GM10266 (cell line): ENCODE measurements at regions not wholly inside any gene's neighbourhood (a gene's known extent, or its start where the extent isn't known, plus 50 kb on each side); places are given as distances from the start of the nearest gene placed in this dataset.

Source experiments
- DNase-seq: peaks from one replicate; pipeline ENCODE4 v3.0.0; 2012; ENCODE audit errors: extremely low spot score
- CTCF ChIP-seq: IDR thresholded peaks from 2 replicates; pipeline ENCODE4 v1.5.1; 2012; ENCODE audit warnings: mild to moderate bottlenecking, low read depth; ENCODE audit not compliant: control insufficient read depth, insufficient read depth; ENCODE audit errors: missing control alignments

- no peak for DNase-seq
- no peak for TF ChIP-seq CTCF
Measured at GRCh38 chr11:33455867-33456463, 198.8 kb downstream of the HIPK3 start.

- DNase-seq: no peak
- no peak for TF ChIP-seq CTCF
Measured at GRCh38 chr11:33454264-33454663, 197.1 kb downstream of the HIPK3 start.

- no peak for TF ChIP-seq CTCF
- no peak for DNase-seq
Measured at GRCh38 chr11:33452836-33453624, 195.8 kb downstream of the HIPK3 start.

GRCh38 chr11:33451364-33451763 lies 194.2 kb downstream of the HIPK3 start:
- no peak for TF ChIP-seq CTCF
- DNase-seq: no peak

GRCh38 chr11:33449798-33450197 lies 192.6 kb downstream of the HIPK3 start:
- DNase-seq: no peak
- no peak for TF ChIP-seq CTCF

- DNase-seq: no peak
- no peak for TF ChIP-seq CTCF
Measured at GRCh38 chr11:33448461-33449130, 191.4 kb downstream of the HIPK3 start.

- DNase-seq: no peak
- TF ChIP-seq CTCF: no peak
Measured at GRCh38 chr11:33445761-33446161, 188.6 kb downstream of the HIPK3 start.
